Iris pigment epithelial cell (primary cell): ENCODE measurements at regions not wholly inside any gene's neighbourhood (a gene's known extent, or its start where the extent isn't known, plus 50 kb on each side); places are given as distances from the start of the nearest gene placed in this dataset.

Experiments used
- DNase-seq: peaks from one replicate; pipeline ENCODE4 v3.0.0-alpha.2; 2011; ENCODE audit warnings: low read depth

DNA sequence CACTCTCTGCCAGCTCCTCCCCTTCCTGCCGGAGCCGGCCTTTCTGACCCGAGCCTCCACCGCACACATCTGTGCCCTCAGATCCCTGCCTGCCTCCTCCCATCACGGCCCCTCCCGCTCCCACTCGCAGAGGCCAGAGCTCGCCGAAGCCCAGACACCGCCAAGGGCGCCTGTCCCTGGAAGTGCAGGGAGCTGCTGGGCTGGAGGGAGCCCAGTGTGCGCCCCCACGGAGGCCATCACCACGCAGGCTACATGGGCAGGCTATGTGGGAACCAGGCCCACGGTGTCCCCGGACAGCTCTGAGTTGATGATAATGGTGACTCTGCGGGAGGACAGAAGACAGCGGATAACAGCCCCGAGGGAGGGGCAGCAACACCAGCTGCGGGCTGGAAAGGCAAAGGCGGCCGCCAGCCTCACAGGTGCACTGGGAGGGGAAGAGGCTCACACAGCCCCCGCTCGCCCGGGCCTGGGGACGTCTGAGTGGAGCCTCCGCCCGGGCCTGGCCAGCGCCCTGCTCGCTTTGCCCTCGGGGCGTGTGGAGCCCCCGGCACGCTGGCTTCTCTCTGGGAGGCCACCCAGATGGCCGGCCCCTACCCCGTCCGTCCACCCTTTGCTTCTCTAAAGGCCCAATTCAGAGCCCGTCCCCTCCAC lies 154.9 kb downstream of the DLL1 start:
- no peak for DNase-seq

DNA sequence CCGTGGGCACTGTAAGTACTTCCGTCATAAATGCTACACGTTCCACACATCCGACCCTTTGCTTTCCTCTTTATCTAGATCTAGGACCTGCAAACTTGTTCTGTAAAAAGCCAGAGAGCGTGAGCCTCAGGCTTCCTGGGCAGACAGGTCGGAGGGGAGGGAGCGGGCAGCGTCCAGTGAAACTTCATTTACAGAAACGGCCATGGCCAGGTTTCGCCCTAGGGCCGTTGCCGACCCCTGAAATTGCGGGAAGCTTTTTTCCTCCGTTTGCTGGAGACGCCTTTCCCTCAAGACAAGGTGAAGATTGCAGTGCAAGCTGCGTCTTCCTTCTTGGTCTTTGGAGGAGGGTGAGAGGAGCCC lies 155.4 kb downstream of the DLL1 start:
- no peak for DNase-seq

DNA sequence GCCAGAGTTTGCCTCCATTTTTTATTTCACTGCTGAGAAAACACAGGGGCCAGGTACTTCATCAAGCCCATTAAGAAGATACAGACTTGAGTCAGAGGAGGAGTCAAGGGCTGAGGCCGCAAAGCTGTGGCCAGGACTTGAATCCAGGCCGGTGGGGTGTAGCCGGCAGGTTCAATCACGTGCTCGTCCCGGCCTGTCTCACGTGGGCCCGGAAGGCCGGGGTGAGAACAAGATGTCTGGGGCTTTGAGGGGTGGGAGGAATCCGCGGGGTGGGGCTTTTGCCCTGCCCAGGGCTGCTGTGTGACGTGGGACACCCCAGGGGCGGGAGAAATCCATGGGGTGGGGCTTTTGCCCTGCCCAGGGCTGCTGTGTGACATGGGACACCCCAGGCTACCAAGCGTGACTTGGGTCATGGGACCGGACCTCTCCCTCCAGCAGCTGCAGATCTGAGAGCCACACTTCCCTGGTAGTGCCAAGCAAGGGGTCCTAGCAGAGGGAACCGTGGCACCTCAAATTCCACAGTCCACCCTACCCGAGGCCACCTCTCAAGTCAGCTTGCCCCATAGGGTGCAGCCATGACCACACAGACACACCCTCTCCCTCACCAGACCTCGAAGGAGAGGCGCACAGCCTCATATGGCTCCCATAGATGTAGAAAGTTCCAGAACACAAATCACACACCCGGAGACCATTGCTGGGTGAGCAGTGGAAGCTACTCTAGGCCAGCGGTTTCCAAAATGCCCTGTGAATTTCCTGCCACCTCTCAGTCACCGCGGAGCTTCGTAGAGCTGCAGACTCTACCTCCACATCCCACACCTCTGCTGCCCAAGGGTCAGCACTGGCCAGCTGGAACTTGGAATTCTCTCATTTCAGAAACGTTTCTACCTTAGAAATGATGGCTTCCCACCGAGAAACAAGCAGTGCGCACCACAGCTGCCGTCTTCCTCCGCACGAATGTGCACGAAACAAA lies 156.1 kb downstream of the DLL1 start:
- DNase-seq, result no peak

DNA sequence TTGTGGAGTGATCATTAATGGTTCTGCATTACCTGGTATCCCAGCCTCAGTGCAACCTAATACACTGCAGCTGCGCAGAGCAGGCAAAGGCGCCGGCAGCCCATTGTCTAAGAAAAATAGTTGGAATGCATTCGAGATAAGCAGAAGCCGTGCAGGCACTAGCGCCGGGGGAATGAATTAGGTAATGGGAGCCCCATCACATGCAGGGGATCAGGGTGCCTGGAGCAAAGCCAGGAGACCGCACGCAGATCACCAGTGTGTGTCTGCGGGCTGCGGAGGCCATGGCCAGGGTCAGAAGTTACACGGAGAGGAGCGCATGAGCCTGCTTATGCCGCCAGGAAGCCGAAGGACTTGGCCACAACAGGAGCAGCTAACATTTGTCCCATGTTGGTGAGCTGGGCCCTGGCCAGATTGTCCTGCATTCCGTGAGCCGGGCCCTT lies 156.8 kb downstream of the DLL1 start:
- no peak for DNase-seq

DNA sequence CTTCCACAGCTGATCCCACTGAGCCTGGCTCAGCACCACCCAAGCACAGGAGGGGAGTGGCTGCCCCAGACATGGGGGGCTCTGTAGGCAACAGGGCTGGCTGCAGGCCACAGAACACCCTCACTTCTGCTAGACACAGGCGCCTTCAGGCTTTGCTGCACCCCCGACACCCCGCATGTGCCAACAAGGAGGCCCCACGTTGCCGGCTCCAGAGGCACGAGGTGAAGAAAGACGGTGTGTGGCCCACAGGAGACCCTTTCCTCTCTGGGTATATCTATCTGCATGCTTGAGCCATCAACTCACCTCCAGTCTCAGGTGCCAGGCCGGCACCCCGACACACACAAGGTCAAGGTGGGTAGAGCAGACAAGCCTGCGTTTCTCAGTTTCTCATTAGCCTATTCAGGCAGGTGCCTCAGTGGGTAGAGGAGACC lies 158.3 kb downstream of the DLL1 start:
- no peak for DNase-seq

DNA sequence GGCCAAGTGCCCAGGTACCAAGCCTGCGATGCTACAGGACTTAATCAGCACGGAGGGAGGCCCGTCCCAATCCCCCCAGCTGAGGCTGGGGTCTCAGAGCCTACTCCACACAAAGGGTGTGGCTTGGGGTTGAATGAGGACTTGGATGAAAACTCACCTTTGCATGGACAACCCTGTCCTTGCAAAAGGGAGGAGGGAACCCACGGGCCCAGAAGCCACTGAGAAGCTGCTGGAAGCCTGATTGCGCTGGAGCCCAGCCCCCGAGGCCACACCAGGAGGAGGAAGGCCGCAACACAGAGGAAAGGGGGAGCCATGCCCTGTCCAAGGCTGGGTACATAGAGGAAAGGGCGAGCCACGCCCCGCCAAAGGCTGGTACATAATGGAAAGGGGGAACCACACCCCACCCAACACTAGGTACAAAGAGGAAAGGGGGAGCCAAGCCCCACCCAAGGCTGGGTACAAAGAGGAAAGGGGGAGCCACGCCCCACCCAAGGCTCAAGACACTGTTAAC lies 158.8 kb downstream of the DLL1 start:
- DNase-seq, result no peak

GRCh38 chr6:170131351-170131750 lies 159.5 kb downstream of the DLL1 start:
- DNase-seq, result no peak

- no peak for DNase-seq
These were observed 160.1 kb downstream of the DLL1 start for GRCh38 chr6:170130771-170131241.

DNA sequence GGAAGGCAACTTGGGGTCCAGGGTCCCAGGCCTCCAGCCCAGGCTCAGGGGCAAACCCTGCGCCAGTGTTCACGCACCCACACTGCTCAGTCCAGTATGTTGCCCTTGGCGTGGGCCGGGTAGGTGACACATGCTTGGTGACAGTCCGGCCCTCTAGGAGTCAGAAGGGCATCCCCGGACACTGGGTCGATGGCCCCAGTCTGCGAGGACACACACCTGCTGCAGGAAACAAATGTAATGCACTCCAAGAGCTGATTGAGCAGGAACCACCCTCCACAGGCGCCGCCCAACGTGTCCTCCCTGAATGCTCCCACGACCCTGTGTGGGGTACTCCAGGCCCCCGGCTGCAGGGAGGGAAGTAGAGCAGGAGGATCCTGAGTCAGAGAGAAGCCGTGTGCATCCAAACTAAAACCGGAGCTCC lies 160.7 kb downstream of the DLL1 start:
- DNase-seq, result no peak

GRCh38 chr6:170129691-170130171 lies 161.1 kb downstream of the DLL1 start:
- DNase-seq, result peak; percentile 7

GRCh38 chr6:170128811-170129681 lies 161.8 kb downstream of the DLL1 start:
- DNase-seq, result no peak

GRCh38 chr6:170128346-170128745 lies 162.5 kb downstream of the DLL1 start:
- DNase-seq, result no peak

DNA sequence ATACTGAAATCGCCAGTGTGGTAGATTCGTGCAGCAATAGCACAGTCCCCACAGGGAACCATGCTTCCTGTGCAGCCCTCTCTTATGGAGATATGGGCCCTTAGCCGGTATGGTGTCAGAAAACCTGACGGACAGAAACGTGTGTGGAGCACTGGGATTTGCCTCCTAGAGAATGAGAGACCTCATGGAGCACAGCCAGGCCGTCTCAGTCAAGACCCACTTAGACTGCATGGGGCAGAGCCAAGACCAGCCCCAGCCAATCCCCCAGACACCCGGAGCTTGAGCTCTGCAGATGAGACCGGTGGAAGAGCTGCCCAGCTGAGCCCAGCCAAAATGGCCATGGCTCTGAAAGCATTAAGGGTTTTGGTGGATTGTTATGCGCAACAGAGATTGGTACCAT lies 163.7 kb downstream of the DLL1 start:
- DNase-seq, result no peak

DNA sequence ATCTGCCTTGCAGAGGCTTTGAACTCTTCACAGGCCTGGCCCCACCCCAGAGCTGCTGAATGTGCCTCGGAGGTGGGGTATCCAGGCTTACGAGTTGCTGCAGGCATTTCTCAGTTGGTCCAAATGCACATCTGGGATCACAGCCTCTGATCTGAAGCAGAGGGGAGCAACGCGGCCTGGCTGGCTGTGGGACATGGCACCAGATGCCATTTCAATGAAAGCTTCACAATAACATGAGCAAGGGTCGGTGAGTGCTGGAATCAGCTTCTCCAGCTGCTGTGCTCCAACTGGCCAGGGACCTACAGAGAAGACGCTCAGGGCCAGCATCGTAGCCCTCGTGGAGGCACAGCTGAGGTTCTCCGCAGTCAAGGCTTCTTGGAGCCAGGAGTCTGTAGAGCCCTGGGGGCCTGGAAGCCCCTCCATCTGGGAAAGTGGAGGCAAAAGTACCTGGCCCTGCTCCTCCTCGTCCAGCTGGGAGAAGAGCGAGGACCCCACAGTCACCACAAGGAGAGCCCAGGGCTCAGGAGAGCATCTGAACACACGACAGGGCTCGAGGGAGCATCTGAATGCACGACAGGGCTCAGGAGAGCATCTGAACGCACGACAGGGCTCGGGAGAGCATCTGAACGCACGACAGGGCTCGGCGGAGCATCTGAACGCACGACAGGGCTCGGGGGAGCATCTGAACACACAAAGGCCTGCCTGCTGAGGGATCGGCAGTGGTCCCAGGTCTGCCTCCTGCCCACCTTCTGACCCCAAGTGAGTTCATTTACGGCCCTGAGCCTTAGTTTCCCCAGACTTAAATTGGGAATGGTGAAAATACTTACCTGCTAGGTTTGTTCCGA lies 165.2 kb downstream of the DLL1 start:
- DNase-seq, result no peak

- no peak for DNase-seq
These were observed 166.0 kb downstream of the DLL1 start for GRCh38 chr6:170124836-170125235.

DNA sequence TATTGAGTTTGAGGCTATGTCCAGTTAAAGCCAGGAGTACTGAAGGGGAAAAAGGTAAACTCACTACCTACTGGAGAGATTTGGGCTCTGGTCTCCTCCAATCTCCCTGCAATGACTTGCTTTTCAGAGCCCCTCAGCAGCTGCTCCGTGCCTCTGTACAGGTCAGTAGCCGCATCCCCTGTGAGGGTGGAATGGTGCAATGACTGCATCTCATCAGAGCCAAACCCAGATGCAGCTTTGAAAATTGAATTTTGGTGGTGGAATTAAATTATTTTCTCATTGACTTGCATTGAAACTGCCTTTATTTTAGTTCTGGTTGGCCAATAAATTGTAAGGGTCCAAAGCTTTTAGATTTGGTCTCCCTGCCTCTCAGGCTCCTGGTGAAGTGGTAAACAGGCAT lies 166.7 kb downstream of the DLL1 start:
- DNase-seq, result no peak

- DNase-seq, result peak; percentile 31
These were observed 168.2 kb downstream of the DLL1 start for GRCh38 chr6:170122651-170123050.

DNA sequence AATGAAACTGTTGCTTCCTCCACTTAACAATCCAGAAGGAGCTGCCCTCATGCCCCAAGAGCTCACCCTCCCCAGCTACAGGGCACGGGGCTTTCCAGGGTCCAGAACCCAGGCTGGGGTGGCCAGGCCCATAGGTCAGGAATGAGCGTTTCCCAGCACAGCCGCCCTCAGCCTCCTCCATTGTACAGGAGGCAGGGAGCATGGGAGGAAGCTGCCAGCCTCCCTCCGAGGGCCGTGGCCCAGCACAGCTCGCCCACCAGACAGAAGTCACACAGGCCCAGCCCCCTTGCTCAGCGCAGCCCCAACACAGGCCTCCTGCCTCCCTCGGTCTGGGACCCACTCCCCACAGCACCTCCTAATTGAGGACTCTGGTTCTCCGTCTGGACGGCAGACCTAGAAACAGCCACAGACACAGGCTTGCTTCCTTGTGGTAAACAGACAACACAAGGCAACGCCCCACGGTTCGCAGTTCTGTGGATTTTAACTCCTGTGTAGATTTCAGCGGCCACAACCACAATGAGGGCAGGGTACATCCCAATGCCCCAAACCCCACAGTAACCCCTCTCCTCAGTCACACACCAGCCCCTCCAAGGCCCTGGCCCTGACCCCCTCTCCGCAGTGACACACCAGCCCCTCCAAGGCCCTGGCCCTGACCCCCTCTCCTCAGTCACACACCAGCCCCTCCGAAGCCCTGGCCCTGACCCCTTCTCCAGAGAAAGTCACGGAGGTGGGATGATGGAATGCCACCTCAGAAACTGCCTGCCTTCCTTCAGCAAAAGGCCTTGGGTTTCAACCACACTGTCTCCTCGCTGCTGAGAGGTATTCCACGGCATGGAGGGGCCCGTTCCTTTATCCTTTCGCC lies 173.5 kb downstream of the DLL1 start:
- DNase-seq, result no peak

- no peak for DNase-seq
These were observed 174.2 kb downstream of the DLL1 start for GRCh38 chr6:170116636-170117035.
